GM10248 (cell line): ENCODE measurements at regions not wholly inside any gene's neighbourhood (a gene's known extent, or its start where the extent isn't known, plus 50 kb on each side); places are given as distances from the start of the nearest gene placed in this dataset.

ENCODE experiments used
- CTCF ChIA-PET: fragments of 300-600 bp; sonication (Branson Sonifier 250); formaldehyde crosslinking; extraction: SDS; loops from one replicate; lab custom pipeline; 2021; ENCODE audit warnings: antibody characterized with exemption; lab: Yijun Ruan, JAX
- POLR2A ChIA-PET: fragments of 350-650 bp; sonication (Branson Sonifier 250); formaldehyde crosslinking; extraction: SDS; loops from one replicate; lab custom pipeline; 2020; ENCODE audit warnings: antibody characterized with exemption; lab: Yijun Ruan, JAX
- DNase-seq: peaks from one replicate; pipeline ENCODE4 v3.0.0; 2012; ENCODE audit errors: extremely low spot score
- TF ChIP-seq, protein P1 (sequence below): IDR thresholded peaks from 2 replicates; pipeline ENCODE4 v1.5.1; 2012; ENCODE audit warnings: mild to moderate bottlenecking, low read depth; ENCODE audit errors: extremely low read depth, missing control alignments, control extremely low read depth

DNA sequence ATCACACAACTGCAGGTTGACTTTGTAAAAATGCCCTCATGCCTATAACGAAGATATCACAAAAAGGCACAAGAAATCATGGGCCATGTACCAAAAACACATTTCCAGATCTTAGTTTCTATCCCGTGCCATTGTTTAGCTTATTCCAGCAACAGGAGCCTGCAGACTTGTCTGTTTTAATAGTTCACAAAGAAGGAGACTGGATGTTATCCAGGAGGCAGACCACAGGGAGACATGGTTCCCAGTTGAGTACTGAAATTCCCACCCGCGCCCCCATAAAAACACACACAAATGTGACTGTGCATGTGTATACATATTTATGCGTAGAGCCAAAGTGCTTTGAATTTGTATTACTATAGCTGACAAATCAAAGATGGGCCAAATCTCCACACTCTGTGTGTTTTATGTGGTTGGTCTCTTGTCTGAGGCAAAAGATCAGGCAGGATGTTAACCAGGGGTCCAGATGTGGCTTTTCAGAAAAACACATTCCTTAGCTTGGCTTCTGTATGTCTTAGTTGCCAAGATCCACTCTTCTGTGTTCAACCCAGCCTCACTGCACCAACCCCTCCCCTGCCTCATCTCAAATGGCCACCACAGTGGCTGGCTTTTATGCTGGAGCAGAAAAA is 469.2 kb upstream of the DIPK2B start:
- TF ChIP-seq, protein P1, sequence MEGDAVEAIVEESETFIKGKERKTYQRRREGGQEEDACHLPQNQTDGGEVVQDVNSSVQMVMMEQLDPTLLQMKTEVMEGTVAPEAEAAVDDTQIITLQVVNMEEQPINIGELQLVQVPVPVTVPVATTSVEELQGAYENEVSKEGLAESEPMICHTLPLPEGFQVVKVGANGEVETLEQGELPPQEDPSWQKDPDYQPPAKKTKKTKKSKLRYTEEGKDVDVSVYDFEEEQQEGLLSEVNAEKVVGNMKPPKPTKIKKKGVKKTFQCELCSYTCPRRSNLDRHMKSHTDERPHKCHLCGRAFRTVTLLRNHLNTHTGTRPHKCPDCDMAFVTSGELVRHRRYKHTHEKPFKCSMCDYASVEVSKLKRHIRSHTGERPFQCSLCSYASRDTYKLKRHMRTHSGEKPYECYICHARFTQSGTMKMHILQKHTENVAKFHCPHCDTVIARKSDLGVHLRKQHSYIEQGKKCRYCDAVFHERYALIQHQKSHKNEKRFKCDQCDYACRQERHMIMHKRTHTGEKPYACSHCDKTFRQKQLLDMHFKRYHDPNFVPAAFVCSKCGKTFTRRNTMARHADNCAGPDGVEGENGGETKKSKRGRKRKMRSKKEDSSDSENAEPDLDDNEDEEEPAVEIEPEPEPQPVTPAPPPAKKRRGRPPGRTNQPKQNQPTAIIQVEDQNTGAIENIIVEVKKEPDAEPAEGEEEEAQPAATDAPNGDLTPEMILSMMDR, result no peak
- POLR2A ChIA-PET, result no interaction called here
- DNase-seq, result no peak
- CTCF ChIA-PET, result no interaction called here

DNA sequence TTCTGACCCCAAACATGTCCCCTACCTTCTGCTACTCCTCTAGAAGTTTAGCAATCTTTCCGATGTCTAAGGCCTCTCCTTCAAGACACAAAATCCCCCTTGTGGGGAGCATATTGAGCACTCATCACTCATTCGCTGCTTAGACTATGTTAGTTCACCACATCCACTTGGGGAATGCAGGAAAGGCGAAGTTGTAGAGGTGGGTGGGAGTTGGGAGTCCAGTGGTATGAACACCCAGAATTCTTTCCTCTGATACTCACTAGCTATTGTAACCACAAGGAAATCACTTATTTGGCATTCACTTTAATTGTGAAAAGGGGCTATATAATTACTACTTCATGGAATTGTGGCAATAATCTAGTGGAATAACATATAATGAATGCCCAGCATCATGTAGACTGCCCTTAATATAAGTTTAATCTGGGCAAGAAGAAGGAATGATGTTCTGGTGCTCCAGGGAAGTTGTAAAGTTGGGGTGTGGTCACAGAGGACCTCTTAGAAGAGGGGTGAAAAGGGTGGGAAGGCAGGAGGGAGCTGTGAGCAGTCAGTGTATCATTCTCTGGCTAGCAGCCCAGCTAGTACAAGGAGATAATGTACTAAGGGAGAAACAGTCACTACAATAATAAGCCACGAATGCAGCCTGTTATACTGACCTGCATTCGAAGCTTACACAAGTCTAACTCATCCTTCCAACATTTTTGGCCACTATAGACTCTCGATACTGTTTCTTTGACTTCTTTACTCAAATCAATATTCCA is 468.2 kb upstream of the DIPK2B start:
- DNase-seq, result no peak
- POLR2A ChIA-PET, result no interaction called here
- TF ChIP-seq, protein P1, result no peak
- CTCF ChIA-PET, result no interaction called here

DNA sequence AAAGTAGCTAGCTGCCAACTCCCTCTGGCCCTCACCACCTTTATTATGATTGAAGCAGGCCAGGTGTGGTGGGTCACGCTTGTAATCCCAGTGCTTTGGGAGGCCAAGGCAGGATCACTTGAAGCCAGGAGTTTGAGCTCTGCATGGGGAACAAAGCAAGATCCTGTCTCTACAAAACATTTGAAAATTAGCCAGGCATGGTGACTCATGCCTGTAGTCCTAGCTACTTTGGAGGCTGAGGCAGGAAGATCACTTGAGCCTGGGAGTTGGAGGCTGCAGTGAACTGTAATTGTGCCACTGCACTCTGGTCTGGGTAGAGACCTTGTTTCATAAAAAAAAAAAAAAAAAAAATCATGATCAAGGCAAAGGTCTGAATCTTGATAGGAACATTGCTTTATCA is 467.0 kb upstream of the DIPK2B start:
- ChIA-PET POLR2A (no interaction called here), CTCF (no interaction called here)
- TF ChIP-seq, protein P1, result no peak
- DNase-seq, result no peak

DNA sequence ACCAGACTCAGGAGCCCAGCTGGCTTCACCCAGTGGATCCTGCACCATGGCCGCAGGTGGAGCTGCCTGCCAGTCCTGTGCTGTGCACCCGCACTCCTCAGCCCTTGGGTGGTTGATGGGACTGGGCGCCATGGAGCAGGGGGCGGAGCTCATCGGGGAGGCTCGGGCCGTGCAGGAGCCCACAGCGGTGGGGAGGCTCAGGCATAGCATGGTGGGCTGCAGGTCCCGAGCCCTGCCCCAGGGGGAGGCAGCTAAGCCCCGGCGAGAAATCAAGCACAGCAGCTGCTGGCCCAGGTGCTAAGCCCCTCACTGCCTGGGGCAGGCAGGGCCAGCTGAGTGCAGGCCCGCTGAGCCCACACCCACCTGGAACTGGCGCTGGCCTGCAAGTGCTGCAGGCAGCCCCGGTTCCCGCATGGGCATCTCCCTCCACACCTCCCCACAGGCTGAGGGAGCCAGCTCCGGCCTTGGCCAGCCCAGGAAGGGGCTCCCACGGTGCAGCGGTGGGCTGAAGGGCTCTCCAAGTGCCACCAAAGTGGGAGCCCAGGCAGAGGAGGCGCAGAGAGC is 464.1 kb upstream of the DIPK2B start:
- ChIA-PET CTCF (no interaction called here), POLR2A (no interaction called here)

DNA sequence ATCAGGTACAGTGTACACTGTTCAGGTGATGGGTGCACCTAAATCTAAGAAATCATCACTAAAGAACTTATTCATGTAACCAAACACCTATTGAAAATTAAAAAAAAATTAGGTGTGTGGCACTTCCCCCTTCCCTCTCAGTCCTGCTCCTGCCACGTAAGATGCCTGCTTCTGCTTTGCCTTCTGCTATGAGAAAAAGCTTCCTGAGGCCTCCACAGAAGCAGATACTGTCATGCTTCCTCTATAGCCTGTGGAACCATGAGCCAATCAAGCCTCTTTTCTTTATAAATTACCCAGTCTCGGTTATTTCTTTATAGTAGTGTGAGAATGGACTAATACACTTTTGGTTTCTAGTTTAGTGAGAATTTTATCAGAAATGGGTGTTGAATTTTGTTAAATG is 459.8 kb upstream of the DIPK2B start:
- TF ChIP-seq, protein P1, result no peak
- no peak for DNase-seq
- ChIA-PET POLR2A (no interaction called here), CTCF (no interaction called here)

More for the DNA sequence above, 464.1 kb upstream of the DIPK2B start:
- TF ChIP-seq, protein P1, result no peak
- no peak for DNase-seq

DNA sequence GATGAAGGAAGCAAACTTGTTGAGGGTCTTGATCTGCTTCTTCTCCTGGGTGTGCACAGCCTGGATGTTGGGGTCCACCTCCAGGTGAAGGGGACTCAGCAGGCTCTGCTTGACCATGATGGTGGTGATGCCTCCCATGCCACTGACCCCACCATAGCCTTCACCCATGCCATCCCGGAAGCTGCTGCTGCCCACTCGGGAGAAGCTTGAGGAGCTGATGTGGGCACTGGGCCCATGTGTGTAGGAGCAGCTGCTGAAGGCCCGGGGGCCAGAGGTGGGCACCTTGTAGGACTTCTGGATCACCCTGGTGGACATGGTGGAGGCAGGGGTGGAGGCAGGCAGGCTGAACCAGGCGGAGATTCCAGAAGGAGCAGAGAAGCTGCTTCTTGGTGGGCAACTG is 432.7 kb upstream of the DIPK2B start:
- TF ChIP-seq, protein P1, result no peak
- no peak for DNase-seq
- POLR2A ChIA-PET, result no interaction called here
- CTCF ChIA-PET, result no interaction called here
